Endothelial cell of umbilical vein (primary cell): ENCODE measurements at regions not wholly inside any gene's neighbourhood (a gene's known extent, or its start where the extent isn't known, plus 50 kb on each side); places are given as distances from the start of the nearest gene placed in this dataset.

Experiments
- BruUV-seq: library from RNA; stranded (reverse); fragments of 400-500 nt; replicated peaks from 2 replicates; lab custom pipeline; 2021; lab: Mats Ljungman, UMichigan
- CTCF ChIA-PET: fragments of 300-600, 350-600 bp; sonication (Branson Sonifier 250); formaldehyde crosslinking; loops from one replicate; lab custom pipeline; 2021; ENCODE audit warnings: antibody characterized with exemption, inconsistent platforms; lab: Charles Lee
- POLR2A ChIA-PET: fragments of 300-600, 350-600 bp; sonication (Branson Sonifier 250); formaldehyde crosslinking; loops from one replicate; lab custom pipeline; 2021; ENCODE audit warnings: antibody characterized with exemption, inconsistent platforms; lab: Charles Lee
- DNase-seq: peaks from one replicate; pipeline ENCODE4 v3.0.0-alpha.2; 2011; ENCODE audit warnings: low read depth, low spot score
- FAIRE-seq: peaks from 2 replicates; lab custom pipeline; 2011; peaks lifted over from hg19 to GRCh38; lab: Jason Lieb, UNC
- H2AFZ ChIP-seq: 2 replicates; pipeline ENCODE4 v1.6.0; 2012; ENCODE audit warnings: low read depth, low read length, control low read depth, inconsistent platforms
- H3K27ac ChIP-seq: 2 replicates; pipeline ENCODE4 v1.5.1; 2011; ENCODE audit warnings: low read depth, mild to moderate bottlenecking, control low read depth, low read length, moderate library complexity; ENCODE audit not compliant: insufficient read depth
- H3K27me3 ChIP-seq, 2 experiments: 2 replicates each; pipeline versions ENCODE4 v1.6.0 to v1.6.1; 2011; ENCODE audit warnings: low read length in 2 of 2, mixed read lengths in 1 of 2; ENCODE audit not compliant: control insufficient read depth in 2 of 2, insufficient read depth in 2 of 2
- H3K36me3 ChIP-seq, 2 experiments: 2 replicates in 1 of 2; 3 replicates in 1 of 2; pipeline ENCODE4 v1.5.1; 2011; ENCODE audit warnings: low read length in 2 of 2, mild to moderate bottlenecking in 1 of 2, moderate library complexity in 1 of 2; ENCODE audit not compliant: control insufficient read depth in 2 of 2, insufficient read depth in 2 of 2; ENCODE audit errors: extremely low read depth in 1 of 2
- H3K4me1 ChIP-seq: 3 replicates; pipeline ENCODE4 v1.5.1; 2011; ENCODE audit warnings: mild to moderate bottlenecking, low read length; ENCODE audit not compliant: control insufficient read depth, insufficient read depth; ENCODE audit errors: extremely low read depth
- H3K4me2 ChIP-seq: 2 replicates; pipeline ENCODE4 v1.6.1; 2011; ENCODE audit warnings: low read length, control low read depth, mixed read lengths; ENCODE audit not compliant: insufficient read depth
- H3K4me3 ChIP-seq, 3 experiments: fragments of 200-600 bp in 1 of 3; sonication (generic), shearing (Covaris generic) in 1 of 3; replicated peaks in 1 of 3; 2 replicates each; pipeline ENCODE4 v1.5.1; 2011 to 2016; ENCODE audit warnings: control low read depth in 3 of 3, low read length in 3 of 3, mild to moderate bottlenecking in 2 of 3, inconsistent platforms in 1 of 3, low read depth in 1 of 3, moderate library complexity in 1 of 3; ENCODE audit not compliant: insufficient read depth in 1 of 3
- H3K79me2 ChIP-seq: 2 replicates; pipeline ENCODE4 v1.6.0; 2012; ENCODE audit warnings: low read length, inconsistent platforms; ENCODE audit not compliant: control insufficient read depth, insufficient read depth
- H3K9ac ChIP-seq: replicated peaks from 2 replicates; pipeline ENCODE3; 2011; ENCODE audit warnings: low read length, control low read depth; ENCODE audit not compliant: insufficient read depth; ENCODE audit errors: extremely low read depth
- H3K9me1 ChIP-seq: replicated peaks from 3 replicates; pipeline ENCODE4 v1.6.0; 2011; ENCODE audit warnings: mild to moderate bottlenecking, low read length; ENCODE audit not compliant: control insufficient read depth, insufficient read depth; ENCODE audit errors: extremely low read depth
- H3K9me3 ChIP-seq: replicated peaks from 2 replicates; pipeline ENCODE4 v1.5.1; 2012; ENCODE audit warnings: low read length, inconsistent platforms; ENCODE audit not compliant: control insufficient read depth, insufficient read depth
- H4K20me1 ChIP-seq: replicated peaks from 2 replicates; pipeline ENCODE3; 2011; ENCODE audit warnings: mild to moderate bottlenecking, low read length; ENCODE audit not compliant: control insufficient read depth, insufficient read depth; ENCODE audit errors: extremely low read depth
- CTCF ChIP-seq, 2 donors: IDR thresholded peaks; 1 replicate in 1 of 2; 2 replicates in 1 of 2; pipeline ENCODE4 v1.5.1; 2011; ENCODE audit warnings: low read length in 2 of 2, mild to moderate bottlenecking in 2 of 2, moderate library complexity in 2 of 2, control low read depth in 1 of 2, inconsistent platforms in 1 of 2, low read depth in 1 of 2; ENCODE audit not compliant: insufficient read depth in 1 of 2; ENCODE audit errors: extremely low read depth in 1 of 2
- EZH2 ChIP-seq: IDR thresholded peaks from 2 replicates; pipeline ENCODE4 v1.6.1; 2012; ENCODE audit warnings: borderline replicate concordance, low read depth, mild to moderate bottlenecking, moderate library complexity, low read length, inconsistent platforms; ENCODE audit not compliant: severe bottlenecking
- FOS ChIP-seq: IDR thresholded peaks from 2 replicates; pipeline ENCODE4 v1.6.1; 2011; ENCODE audit warnings: mild to moderate bottlenecking, low read length, moderate library complexity, borderline replicate concordance; ENCODE audit not compliant: insufficient read depth
- GATA2 ChIP-seq: IDR thresholded peaks from 2 replicates; pipeline ENCODE4 v1.7.0; 2011; ENCODE audit warnings: low read depth, mild to moderate bottlenecking, moderate library complexity, mixed read lengths, low read length; ENCODE audit not compliant: insufficient read length, insufficient read depth
- JUN ChIP-seq: IDR thresholded peaks from 2 replicates; pipeline ENCODE4 v1.6.1; 2011; ENCODE audit warnings: borderline replicate concordance, low read depth; ENCODE audit not compliant: insufficient read length, insufficient read depth
- MAX ChIP-seq: IDR thresholded peaks from 2 replicates; pipeline ENCODE4 v1.6.1; 2011; ENCODE audit not compliant: insufficient read depth, insufficient read length
- MYC ChIP-seq: IDR thresholded peaks from one replicate; pipeline ENCODE4 v1.6.1; 2011; ENCODE audit warnings: mild to moderate bottlenecking, low read depth, low read length
- POLR2A ChIP-seq: IDR thresholded peaks from 2 replicates; pipeline ENCODE4 v1.6.1; 2012; ENCODE audit warnings: low read depth, mild to moderate bottlenecking, control low read depth, low read length
- dilution Hi-C: fragments of 300-500 bp; cut with MboI; formaldehyde crosslinking; loops from one replicate; pipeline ENCODE4 v1.15.0; 2019; ENCODE audit warnings: low sequenced_read_pairs; ENCODE audit not compliant: extremely low pct_ligation_motif_present
- intact Hi-C: fragments of 100-400 bp; cut with micrococcal nuclease; formaldehyde crosslinking; loops from one replicate; pipeline ENCODE4 v1.10.0; 2022

- intact Hi-C loops (no loop called here), dilution Hi-C loops (no loop called here)
- no peaks in the 10 kb centered on the region for H3K9me1 ChIP-seq
- H3K9me3 ChIP-seq: no peaks in the 10 kb centered on the region
- TF ChIP-seq POLR2A (no peak), GATA2 (no peak), EZH2 (no peak), MYC (no peak), FOS (no peak), MAX (no peak)
- H3K27me3 ChIP-seq: no peaks in the 10 kb centered on the region
- H3K4me2 ChIP-seq: no peak overlapping the region
- no peaks in the 10 kb centered on the region for H3K36me3 ChIP-seq
- ChIA-PET POLR2A (no interaction called here), CTCF (interaction anchor here (0.9 to 1.0 kb wide), 2 partner anchors 10 to 210 kb away, joined by 3 read pairs; no protein-coding TSS in a partner anchor)
- FAIRE-seq: no peak
- no TSS peak for BruUV-seq
- H4K20me1 ChIP-seq: no peaks in the 10 kb centered on the region
- H3K4me3 ChIP-seq: no peak overlapping the region
- no peak overlapping the region for H3K9ac ChIP-seq
- no peaks in the 10 kb centered on the region for H3K79me2 ChIP-seq
- no peak for DNase-seq
- no peaks in the 10 kb centered on the region for H3K4me1 ChIP-seq
- H2AFZ ChIP-seq: no peak overlapping the region
- no peak overlapping the region for H3K27ac ChIP-seq
Measured at GRCh38 chr5:145227881-145228280, 607.3 kb downstream of the PRELID2 start.

GRCh38 chr5:145226726-145227125, 608.4 kb downstream of the PRELID2 start:
- Histone ChIP-seq H3K27me3 (no peaks in the 10 kb centered on the region), H3K79me2 (no peaks in the 10 kb centered on the region), H3K9me3 (no peaks in the 10 kb centered on the region), H3K9me1 (no peaks in the 10 kb centered on the region), H3K4me1 (no peaks in the 10 kb centered on the region), H3K4me3 (no peak overlapping the region), H3K9ac (no peak overlapping the region), H3K27ac (no peak overlapping the region), H2AFZ (no peak overlapping the region), H3K36me3 (no peaks in the 10 kb centered on the region), H4K20me1 (no peaks in the 10 kb centered on the region), H3K4me2 (no peak overlapping the region)
- FAIRE-seq (no peak), DNase-seq (no peak)
- dilution Hi-C loops: no loop called here
- no TSS peak for BruUV-seq
- no peak for TF ChIP-seq GATA2
- TF ChIP-seq MAX: no peak
- TF ChIP-seq POLR2A: no peak
- no peak for TF ChIP-seq CTCF (IDR thresholded peaks at IDR 0.05; ENCODE audit: extremely low read depth in 1 of 2, insufficient read depth in 1 of 2, low read depth in 1 of 2, low read length in 2 of 2)
- no peak for TF ChIP-seq JUN
- no peak for TF ChIP-seq EZH2
- intact Hi-C loops: no loop called here
- ChIA-PET CTCF (interaction anchor here (1.0 to 1.7 kb wide), 3 partner anchors 9 to 11 kb away, joined by 3 to 8 read pairs (median 4); no protein-coding TSS in a partner anchor), POLR2A (no interaction called here)
